Fibroblast of peridontal ligament (primary cell): ENCODE measurements at regions not wholly inside any gene's neighbourhood (a gene's known extent, or its start where the extent isn't known, plus 50 kb on each side); places are given as distances from the start of the nearest gene placed in this dataset.
A peak's percentile ranks its signal among the peaks of the same experiment; 100 is the strongest.
"Not testable (repeated sequence)": the region's sequence is repeated elsewhere in the genome, so short reads cannot be mapped to it uniquely, and the experiment has no call there.

Experiments
- DNase-seq: peaks from one replicate; pipeline ENCODE4 v3.0.0-alpha.2; 2010; ENCODE audit errors: extremely low read depth

GRCh38 chr6:6748001-6748400 lies 159.5 kb downstream of the LY86 start:
- no peak for DNase-seq

- DNase-seq: peak; percentile 71
These were observed 161.4 kb downstream of the LY86 start for GRCh38 chr6:6749702-6750491.

DNA sequence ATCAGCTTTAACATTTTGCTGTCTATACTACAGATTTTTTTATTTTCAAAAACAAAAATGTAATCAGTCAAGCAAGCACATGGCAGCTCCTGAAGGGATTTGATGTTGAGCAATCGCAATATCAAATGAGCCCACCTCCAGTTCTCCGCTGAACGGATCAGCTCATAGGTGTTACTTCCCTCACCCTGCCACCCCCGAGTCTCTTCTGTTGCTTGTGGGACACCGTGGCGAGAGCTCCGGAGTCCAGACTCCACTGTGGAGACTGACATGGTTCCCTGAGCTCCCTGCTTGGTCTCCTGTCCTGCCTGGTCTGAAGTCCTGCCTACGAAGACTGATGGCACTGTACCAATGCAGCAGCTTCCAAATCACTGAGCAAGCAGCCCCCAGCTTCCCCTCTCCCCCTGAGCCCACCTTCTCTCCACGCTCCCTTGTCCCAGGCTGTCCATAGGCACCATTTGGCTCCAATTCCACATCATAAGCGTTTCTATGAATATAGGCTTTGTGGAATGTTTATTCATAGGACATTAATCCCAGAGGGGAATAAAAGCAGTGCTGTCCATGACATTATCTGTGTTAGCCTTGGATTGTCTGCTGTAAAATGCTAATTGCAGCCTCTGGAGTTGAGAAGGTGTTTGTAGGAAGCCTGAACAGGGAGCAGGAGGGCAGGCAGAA lies 162.2 kb downstream of the LY86 start:
- DNase-seq: no peak

GRCh38 chr6:6751266-6751596 lies 162.7 kb downstream of the LY86 start:
- DNase-seq: no peak

GRCh38 chr6:6751619-6752023 lies 163.1 kb downstream of the LY86 start:
- no peak for DNase-seq

DNA sequence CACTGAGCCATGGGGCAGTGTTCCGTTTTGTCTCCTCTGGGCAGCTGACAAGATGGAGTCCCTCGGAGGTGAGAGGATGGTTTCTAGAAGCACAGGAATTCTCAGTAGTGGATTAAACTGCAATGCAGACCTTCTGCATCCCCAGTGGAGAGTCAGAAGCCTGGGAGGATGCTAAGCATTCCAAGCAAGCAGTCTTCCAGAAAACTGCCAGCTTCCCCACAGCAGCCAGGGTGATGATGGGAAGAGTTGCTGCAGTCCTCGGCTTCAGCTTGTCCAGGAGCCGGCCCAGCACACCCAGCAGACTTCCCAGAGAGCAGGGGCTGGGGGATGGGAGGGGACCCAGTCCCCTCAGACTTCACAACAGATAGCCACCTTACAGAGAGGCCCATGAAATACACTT lies 163.6 kb downstream of the LY86 start:
- peak; percentile 59 for DNase-seq

DNA sequence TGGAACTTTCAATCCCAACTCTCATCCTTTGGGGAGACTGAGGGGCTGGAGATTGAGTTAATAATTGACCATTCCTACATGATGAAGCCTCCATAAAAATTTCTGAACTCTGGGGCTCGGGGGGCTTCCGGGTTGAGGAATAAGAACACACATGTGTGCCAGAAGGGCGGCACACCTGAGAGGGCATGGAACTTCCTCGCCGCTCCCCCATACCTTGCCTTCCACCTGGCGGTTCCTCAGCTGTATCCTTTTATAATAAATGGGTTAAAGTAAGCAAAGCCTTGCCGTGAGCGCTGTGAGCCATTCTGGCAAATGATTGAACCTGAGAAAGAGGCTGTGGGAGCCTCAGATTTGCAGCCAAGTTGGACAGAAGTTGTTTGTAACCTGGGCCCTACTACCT lies 164.8 kb downstream of the LY86 start:
- no peak for DNase-seq

DNA sequence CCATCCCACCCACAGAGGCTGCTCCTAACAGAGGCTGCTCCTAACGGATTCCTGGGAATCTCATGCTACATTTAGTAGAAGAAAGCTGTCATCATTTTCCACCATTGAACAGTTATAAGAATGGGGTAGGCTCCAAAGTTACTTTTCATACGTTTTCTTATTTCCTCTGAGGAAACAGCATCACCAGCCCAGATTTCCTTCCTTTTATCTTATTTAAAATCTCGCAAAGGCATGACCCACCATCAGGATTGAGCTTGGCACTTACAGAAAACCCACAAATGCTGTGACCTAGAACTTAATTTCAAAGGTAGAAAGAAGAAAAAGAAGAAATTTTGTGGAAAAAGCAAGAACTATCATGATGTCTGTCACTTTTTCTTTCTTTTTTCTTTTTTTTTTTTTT lies 168.0 kb downstream of the LY86 start:
- no peak for DNase-seq

DNA sequence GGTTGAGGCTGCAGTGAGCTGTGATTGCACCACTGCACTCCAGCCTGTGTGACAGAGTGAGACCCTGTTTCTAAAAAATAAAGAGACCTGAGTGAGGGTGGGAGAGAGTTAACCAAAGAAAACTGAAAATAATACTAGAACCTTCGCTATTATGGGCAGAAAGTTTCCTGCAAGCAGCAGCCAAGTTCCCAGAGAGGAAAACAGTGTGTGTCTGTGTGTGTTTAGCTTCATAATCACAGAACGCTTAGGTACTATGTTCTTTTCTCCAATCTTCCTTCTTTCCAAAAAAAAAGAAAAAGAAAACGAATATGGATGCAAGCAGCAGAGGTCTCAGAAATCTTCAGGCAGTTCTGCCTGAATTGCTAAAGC lies 170.0 kb downstream of the LY86 start:
- no peak for DNase-seq

GRCh38 chr6:6758915-6759654 lies 170.6 kb downstream of the LY86 start:
- DNase-seq: peak; percentile 59

DNA sequence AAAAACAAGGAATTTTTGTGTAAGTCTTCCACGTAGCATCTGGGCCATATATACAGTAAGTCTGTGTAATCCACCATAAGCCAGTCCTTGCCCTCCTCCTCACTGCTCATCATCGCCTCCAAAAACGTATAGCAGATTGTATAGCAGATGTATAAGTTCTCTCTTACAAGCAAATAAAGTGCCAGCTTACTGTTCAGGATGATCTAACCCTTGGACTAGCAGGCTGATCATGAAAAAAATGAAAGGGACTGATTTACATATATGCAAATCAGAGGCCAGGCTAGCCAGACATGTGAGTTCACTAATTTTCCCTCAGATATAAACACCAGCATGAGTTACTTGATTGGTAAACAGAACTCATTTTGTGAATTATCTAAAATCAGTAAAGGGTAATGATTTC lies 171.5 kb downstream of the LY86 start:
- no peak for DNase-seq

DNA sequence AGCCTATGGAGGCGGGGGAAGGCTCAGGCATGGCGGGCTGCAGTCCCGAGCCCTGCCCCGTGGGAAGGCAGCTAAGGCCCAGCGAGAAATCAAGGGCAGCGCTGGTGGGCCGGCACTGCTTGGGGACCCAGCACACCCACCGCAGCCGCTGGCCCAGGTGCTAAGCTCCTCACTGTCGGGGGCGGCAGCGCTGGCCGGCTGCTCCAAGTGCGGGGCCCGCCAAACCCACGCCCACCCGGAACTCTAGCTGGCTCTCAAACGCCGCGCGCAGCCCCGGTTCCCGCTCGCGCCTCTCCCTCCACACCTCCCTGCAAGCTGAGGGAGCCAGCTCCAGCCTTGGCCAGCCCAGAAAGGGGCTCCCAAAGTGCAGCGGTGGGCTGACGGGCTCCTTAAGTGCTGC lies 174.0 kb downstream of the LY86 start:
- DNase-seq: not testable (repeated sequence)

DNA sequence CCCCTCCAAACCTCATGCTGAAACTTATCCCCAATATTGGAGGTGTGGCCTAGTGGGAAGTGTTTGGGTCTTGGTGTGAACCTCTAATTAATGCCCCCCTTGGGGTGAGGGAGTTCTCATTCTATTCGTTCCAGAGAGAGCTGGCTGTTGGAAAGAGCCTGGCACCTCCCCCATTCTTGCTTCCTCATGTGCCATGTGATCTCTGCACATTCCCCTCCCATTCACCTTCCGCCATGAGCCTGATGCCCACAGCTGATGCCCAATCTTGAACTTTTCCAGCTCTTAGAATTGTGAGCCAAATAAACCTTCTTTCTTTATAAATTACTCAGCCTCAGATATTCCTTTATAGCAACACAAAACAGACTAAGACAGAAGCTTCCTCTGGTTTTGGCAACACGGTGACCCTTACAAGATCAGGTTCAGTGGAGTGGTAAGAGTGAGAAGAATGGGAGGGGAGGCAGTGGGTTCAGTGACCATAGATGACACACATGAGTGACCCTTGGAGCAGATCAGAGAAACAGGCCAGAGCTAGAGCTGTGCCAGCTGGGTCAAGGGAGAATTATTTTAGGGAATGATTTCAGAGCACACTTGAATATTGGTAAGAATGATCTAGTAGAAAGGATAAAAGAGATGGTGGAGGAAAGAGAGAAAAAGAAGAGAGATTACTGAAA lies 176.4 kb downstream of the LY86 start:
- DNase-seq: no peak

DNA sequence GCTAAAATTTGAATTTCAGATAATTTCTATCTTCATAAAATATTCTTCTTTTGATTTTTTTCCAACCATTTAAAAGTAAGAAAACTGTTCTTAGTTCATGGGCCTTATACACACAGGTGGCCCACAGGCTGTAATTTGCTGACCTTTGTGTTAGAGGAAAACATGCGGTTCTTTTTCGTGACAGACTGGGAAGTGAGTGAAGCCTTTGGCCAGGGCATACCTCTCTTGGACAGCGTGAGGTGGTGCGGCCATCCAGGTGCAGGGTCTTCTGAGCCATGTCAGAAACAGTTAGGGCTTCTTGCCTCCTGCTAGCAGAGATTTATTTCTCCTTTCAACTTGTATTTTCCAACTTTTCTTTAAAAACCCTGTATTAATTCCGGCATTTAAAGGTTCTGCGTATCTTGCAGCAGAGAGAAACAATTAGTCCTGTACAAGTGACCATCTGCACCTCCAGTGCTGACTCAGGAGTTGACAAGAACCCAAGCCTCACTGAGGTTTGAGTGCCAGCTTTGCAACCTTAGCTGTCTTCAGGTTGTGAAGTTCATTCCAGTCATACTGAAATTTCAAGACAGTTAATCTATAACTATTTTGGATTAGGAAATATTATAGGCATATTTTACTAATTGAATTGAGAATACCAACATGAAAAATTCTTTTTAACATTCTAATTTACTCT lies 177.8 kb downstream of the LY86 start:
- DNase-seq: no peak

GRCh38 chr6:6769466-6769865 lies 180.9 kb downstream of the LY86 start:
- no peak for DNase-seq

GRCh38 chr6:6771224-6771945 lies 182.9 kb downstream of the LY86 start:
- no peak for DNase-seq

DNA sequence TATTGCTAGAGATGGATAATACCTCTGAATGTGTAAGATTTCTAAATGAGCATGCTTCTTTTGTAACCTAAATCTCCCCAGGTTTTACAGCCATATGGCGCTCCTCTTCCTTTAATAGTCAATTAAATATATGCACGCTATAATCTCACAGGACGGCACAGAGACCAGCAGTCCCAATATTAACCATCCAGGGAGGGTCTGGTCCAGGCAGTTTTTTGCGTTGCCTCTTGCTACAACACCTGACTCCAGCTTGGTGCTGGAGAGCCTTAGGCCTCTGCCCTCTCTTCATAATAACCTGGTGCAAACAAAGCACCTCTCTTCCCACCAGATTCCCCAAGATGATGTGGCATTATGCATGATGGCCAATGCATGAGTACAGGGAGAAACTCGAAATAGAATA lies 183.4 kb downstream of the LY86 start:
- DNase-seq: no peak

DNA sequence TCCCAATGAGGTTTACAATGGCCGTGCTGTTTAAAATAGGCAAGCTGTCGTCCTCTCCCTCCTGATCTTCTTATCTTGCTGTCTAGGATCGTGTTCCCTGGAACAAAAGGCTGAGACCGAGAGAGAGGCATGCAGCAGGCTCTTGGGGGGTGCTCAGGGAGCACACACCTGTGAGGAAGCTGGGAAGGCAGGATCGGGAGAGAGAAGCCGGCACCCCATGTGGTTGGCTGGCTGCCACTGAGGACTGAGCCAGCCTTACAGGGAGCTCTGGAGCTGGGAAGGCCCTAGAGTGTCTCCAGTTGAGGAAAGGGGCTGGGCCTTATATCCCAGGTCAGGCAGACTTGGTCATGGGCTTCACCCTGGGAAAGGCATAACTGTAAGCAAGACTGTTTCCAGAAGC lies 184.2 kb downstream of the LY86 start:
- no peak for DNase-seq

GRCh38 chr6:6775074-6775473 lies 186.6 kb downstream of the LY86 start:
- no peak for DNase-seq

DNA sequence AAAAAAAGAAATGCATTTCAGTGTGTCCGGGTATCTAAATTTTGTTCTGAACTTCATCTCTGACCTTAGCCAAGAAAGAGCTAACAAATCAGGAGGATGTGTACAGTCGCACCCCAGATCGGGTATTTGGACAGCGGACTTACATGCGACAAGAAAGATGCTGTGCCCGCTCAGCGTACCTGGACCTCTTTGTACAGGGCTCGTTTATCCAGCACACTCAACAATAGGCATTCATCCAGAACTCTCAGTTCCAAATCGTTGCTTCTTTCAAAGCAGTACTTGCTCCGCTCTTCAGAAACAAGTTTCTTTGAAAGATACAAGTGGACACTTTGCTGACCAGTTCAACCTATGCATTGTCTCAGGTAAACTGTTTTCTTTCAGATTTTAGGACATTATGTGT lies 191.7 kb downstream of the LY86 start:
- no peak for DNase-seq

- DNase-seq: peak; percentile 65
These were observed 192.8 kb downstream of the LY86 start for GRCh38 chr6:6781172-6781872.
